Vagina (tissue), 2 donors: ENCODE measurements at regions not wholly inside any gene's neighbourhood (a gene's known extent, or its start where the extent isn't known, plus 50 kb on each side); places are given as distances from the start of the nearest gene placed in this dataset.

Experiments
- DNase-seq, 2 donors: peaks; one replicate each; pipeline ENCODE4 v3.0.0-alpha.2; 2017; ENCODE audit errors: extremely low spot score in 2 of 2
- H3K27ac ChIP-seq: fragments of 200-600 bp; sonication (generic); one replicate; pipeline ENCODE4 v1.5.1; 2019
- H3K27me3 ChIP-seq: fragments of 200-600 bp; sonication (generic); one replicate; pipeline ENCODE4 v1.5.1; 2019
- H3K36me3 ChIP-seq, 2 donors: fragments of 200-600 bp; sonication (generic); one replicate each; pipeline ENCODE4 v1.5.1; 2017 to 2019
- H3K4me1 ChIP-seq: fragments of 200-600 bp; sonication (generic); one replicate; pipeline ENCODE4 v1.5.1; 2019
- H3K4me3 ChIP-seq, 2 donors: fragments of 200-600 bp; sonication (generic); 1 replicate in 1 of 2; 2 replicates in 1 of 2; pipeline ENCODE4 v1.5.1; 2016 to 2019
- H3K9me3 ChIP-seq: fragments of 200-600 bp; sonication (generic); one replicate; pipeline ENCODE4 v1.5.1; 2019
- POLR2A ChIP-seq, 2 donors: fragments of 450-650 bp; IDR thresholded peaks; one replicate each; pipeline ENCODE4 v1.6.1; 2017; ENCODE audit warnings: antibody characterized with exemption in 2 of 2, mild to moderate bottlenecking in 2 of 2, moderate library complexity in 2 of 2
- POLR2AphosphoS5 ChIP-seq, 2 donors: sonication (generic); formaldehyde crosslinking; IDR thresholded peaks; one replicate each; pipeline ENCODE4 v1.9.0; 2017; ENCODE audit warnings: antibody characterized with exemption in 2 of 2, mild to moderate bottlenecking in 2 of 2, low read depth in 1 of 2; ENCODE audit not compliant: insufficient read depth in 1 of 2
- intact Hi-C: fragments of 100-400 bp; cut with DNase I; formaldehyde crosslinking; loops from one replicate; pipeline ENCODE4 v1.15.1; 2023
- TF ChIP-seq, protein P1 (sequence below), 3 experiments: fragments of 450-650 bp in 2 of 3; fragments of 200-600 bp in 1 of 3; sonication (generic) in 1 of 3; IDR thresholded peaks; one replicate each; pipeline ENCODE4 v1.5.1; 2017 to 2019; ENCODE audit warnings: antibody characterized with exemption in 3 of 3, mild to moderate bottlenecking in 2 of 3, moderate library complexity in 2 of 3

DNA sequence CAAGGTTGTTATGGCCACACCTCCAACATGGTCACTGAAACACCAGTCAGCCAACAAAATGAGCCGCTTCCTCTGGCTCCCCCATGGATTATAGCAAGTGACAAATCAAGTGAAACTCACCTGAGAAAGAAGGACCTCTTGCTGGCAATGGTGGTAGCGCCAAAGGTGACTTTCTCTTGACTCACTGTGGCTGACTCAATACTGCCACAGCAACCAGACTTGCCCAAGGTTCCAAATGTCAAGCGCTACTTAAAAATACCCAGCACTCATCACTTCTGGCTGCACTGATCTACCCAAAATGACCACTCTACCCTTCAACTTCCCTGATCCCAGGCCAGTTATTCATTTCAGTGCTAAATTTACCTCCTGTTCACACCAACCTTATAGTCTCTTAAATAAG, 495.5 kb downstream of the FOXO1 start:
- Histone ChIP-seq H3K36me3 (no peaks in the 10 kb centered on the region), H3K9me3 (no peaks in the 10 kb centered on the region), H3K27ac (no peak overlapping the region), H3K27me3 (no peaks in the 10 kb centered on the region), H3K4me3 (no peak overlapping the region), H3K4me1 (peaks cover 10% of the 10 kb centered on the region)
- no peak for DNase-seq
- intact Hi-C loops, result no loop called here
- TF ChIP-seq, protein P1, sequence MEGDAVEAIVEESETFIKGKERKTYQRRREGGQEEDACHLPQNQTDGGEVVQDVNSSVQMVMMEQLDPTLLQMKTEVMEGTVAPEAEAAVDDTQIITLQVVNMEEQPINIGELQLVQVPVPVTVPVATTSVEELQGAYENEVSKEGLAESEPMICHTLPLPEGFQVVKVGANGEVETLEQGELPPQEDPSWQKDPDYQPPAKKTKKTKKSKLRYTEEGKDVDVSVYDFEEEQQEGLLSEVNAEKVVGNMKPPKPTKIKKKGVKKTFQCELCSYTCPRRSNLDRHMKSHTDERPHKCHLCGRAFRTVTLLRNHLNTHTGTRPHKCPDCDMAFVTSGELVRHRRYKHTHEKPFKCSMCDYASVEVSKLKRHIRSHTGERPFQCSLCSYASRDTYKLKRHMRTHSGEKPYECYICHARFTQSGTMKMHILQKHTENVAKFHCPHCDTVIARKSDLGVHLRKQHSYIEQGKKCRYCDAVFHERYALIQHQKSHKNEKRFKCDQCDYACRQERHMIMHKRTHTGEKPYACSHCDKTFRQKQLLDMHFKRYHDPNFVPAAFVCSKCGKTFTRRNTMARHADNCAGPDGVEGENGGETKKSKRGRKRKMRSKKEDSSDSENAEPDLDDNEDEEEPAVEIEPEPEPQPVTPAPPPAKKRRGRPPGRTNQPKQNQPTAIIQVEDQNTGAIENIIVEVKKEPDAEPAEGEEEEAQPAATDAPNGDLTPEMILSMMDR (IDR thresholded peaks at IDR 0.05), result no peak
- TF ChIP-seq POLR2A (IDR thresholded peaks at IDR 0.05) (no peak), POLR2AphosphoS5 (IDR thresholded peaks at IDR 0.05; ENCODE audit: insufficient read depth in 1 of 2, low read depth in 1 of 2) (no peak)

DNA sequence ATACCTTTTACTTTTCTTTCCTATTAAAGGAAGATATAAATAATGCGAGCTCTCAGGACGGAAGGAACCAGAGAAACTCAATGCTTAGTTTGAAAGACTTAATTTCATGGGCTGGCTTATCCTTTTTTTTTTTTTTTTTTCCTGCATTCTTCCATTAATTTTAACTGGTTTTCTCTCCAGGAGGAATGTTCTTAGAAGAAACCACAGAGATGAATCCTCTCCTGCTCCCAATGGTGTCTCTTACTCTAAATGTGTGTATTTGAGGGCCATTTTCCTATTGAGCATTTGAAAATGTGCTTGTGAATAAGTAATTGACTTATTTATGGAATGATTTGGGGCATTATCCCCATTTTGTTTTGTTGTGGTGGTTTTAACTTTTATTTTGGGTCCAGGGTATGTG, 494.9 kb downstream of the FOXO1 start:
- H3K27ac ChIP-seq, result no peak overlapping the region
- no peak for TF ChIP-seq POLR2A (IDR thresholded peaks at IDR 0.05)
- TF ChIP-seq POLR2AphosphoS5 (IDR thresholded peaks at IDR 0.05; ENCODE audit: insufficient read depth in 1 of 2, low read depth in 1 of 2), result no peak
- TF ChIP-seq, protein P1 (IDR thresholded peaks at IDR 0.05), result no peak
- no peak for DNase-seq
- peaks cover 8% of the 10 kb centered on the region for H3K4me1 ChIP-seq
- no peaks in the 10 kb centered on the region for H3K36me3 ChIP-seq
- H3K4me3 ChIP-seq, result no peak overlapping the region
- no peaks in the 10 kb centered on the region for H3K27me3 ChIP-seq
- no peaks in the 10 kb centered on the region for H3K9me3 ChIP-seq
- intact Hi-C loops, result no loop called here

DNA sequence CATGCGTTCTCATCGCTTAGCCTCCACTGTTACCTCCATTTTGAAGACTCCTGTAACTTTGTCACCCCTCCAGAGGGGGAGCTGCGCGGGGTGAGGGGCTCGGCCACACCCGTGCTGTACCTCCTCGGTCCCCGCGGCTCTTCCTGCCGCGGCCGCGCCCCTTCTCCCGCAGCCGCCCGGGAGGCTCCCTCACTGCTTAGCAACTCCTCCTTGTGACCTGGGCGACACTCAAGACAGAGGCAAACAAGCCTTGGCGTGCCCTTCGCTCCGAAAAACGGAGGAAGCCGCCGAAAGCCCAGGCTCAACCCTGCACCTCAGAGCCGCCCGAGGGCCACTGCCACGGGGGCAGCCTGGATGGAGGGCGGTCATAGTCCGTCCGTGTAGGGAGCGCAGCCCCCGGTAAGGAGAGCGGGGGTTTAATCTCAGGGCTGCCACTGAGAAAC, 494.3 kb downstream of the FOXO1 start:
- TF ChIP-seq POLR2A (IDR thresholded peaks at IDR 0.05), result no peak
- TF ChIP-seq POLR2AphosphoS5 (IDR thresholded peaks at IDR 0.05; ENCODE audit: insufficient read depth in 1 of 2, low read depth in 1 of 2), result no peak
- TF ChIP-seq, protein P1 (IDR thresholded peaks at IDR 0.05), result no peak
- H3K36me3 ChIP-seq, result no peaks in the 10 kb centered on the region
- H3K27me3 ChIP-seq, result no peaks in the 10 kb centered on the region
- H3K27ac ChIP-seq, result no peak overlapping the region
- intact Hi-C loops, result no loop called here
- peaks cover 2% of the 10 kb centered on the region for H3K4me1 ChIP-seq
- H3K4me3 ChIP-seq, result no peak overlapping the region
- no peaks in the 10 kb centered on the region for H3K9me3 ChIP-seq
- DNase-seq, result no peak

DNA sequence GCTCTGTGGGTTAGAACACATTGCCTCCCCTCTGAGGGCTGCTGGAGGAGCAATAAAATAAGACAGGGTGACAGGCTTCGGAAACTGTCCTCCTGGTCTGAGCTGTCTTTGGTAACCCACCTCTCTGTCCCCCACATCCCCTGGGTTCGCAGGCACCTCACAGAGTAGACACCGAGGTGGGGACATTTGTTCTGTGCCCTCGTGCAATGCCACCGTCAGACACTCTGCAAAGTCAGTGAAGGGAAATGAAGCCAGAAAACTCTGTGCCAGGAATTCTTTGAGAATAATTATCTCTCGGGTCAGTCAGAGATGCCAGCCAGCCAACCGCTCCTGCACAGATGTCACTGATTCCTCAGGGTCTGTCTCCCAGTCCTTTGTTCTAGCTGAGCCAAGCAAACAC, 493.6 kb downstream of the FOXO1 start:
- H3K4me3 ChIP-seq, result no peak overlapping the region

DNA sequence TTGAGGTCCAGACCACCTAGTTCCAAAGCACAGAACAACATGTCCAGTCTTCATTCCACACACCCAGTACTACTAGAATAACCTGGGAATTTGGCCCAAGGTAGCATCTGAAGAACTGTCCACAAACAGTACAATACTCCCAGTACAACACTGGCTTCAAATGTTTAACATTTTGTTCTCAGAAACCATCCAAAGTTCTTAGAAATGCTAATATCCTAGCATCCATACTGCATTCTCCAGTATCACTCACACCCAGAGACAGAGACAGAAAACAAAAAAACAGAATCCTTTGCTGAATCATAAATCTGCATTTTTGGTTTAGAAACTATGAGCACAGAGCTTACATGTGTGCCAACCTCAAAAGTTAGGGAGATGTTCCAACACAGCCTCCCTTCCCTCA, 490.8 kb downstream of the FOXO1 start:
- Histone ChIP-seq H3K4me1 (no peaks in the 10 kb centered on the region), H3K9me3 (no peaks in the 10 kb centered on the region), H3K27me3 (no peaks in the 10 kb centered on the region), H3K36me3 (no peaks in the 10 kb centered on the region), H3K4me3 (no peak overlapping the region), H3K27ac (no peak overlapping the region)
- TF ChIP-seq, protein P1 (IDR thresholded peaks at IDR 0.05), result no peak
- TF ChIP-seq POLR2AphosphoS5 (IDR thresholded peaks at IDR 0.05; ENCODE audit: insufficient read depth in 1 of 2, low read depth in 1 of 2) (no peak), POLR2A (IDR thresholded peaks at IDR 0.05) (no peak)
- DNase-seq, result no peak
- intact Hi-C loops, result no loop called here

More for the DNA sequence above, 493.6 kb downstream of the FOXO1 start:
- H3K9me3 ChIP-seq, result no peaks in the 10 kb centered on the region
- H3K4me1 ChIP-seq, result no peaks in the 10 kb centered on the region
- intact Hi-C loops, result no loop called here
- DNase-seq, result no peak
- no peaks in the 10 kb centered on the region for H3K36me3 ChIP-seq
- TF ChIP-seq POLR2AphosphoS5 (IDR thresholded peaks at IDR 0.05; ENCODE audit: insufficient read depth in 1 of 2, low read depth in 1 of 2) (no peak), POLR2A (IDR thresholded peaks at IDR 0.05) (no peak)
- TF ChIP-seq, protein P1 (IDR thresholded peaks at IDR 0.05), result no peak
- H3K27ac ChIP-seq, result no peak overlapping the region
- no peaks in the 10 kb centered on the region for H3K27me3 ChIP-seq
